Liver (tissue), 3 donors: ENCODE measurements at regions not wholly inside any gene's neighbourhood (a gene's known extent, or its start where the extent isn't known, plus 50 kb on each side); places are given as distances from the start of the nearest gene placed in this dataset.

Source experiments
- EGR1 ChIP-seq, 2 donors: IDR thresholded peaks; 2 replicates each; pipeline ENCODE4 v1.6.1; 2016 to 2018; ENCODE audit warnings: antibody characterized with exemption in 2 of 2, low read depth in 2 of 2
- FOXA1 ChIP-seq: IDR thresholded peaks from 2 replicates; pipeline ENCODE4 v1.6.1; 2016; ENCODE audit warnings: antibody characterized with exemption
- GABPA ChIP-seq, 2 donors: IDR thresholded peaks in 1 of 2; conservative IDR thresholded peaks in 1 of 2; 2 replicates each; pipeline ENCODE4 v1.6.1; 2016; ENCODE audit warnings: antibody characterized with exemption in 2 of 2, mild to moderate bottlenecking in 1 of 2, moderate library complexity in 1 of 2
- HNF4G ChIP-seq: IDR thresholded peaks from 2 replicates; pipeline ENCODE4 v1.6.1; 2016; ENCODE audit warnings: antibody characterized with exemption
- MAX ChIP-seq: IDR thresholded peaks from 2 replicates; pipeline ENCODE4 v1.6.1; 2016; ENCODE audit warnings: antibody characterized with exemption
- NR2F2 ChIP-seq: IDR thresholded peaks from 2 replicates; pipeline ENCODE4 v1.6.1; 2016; ENCODE audit warnings: antibody characterized with exemption
- RAD21 ChIP-seq, 2 donors: IDR thresholded peaks; 2 replicates each; pipeline ENCODE4 v1.6.1; 2016; ENCODE audit warnings: antibody characterized with exemption in 2 of 2, mild to moderate bottlenecking in 2 of 2
- REST ChIP-seq: IDR thresholded peaks from 2 replicates; pipeline ENCODE4 v1.6.1; 2016; ENCODE audit warnings: antibody characterized with exemption, mild to moderate bottlenecking
- RXRA ChIP-seq, 2 donors: IDR thresholded peaks; 2 replicates each; pipeline ENCODE4 v1.6.1; 2017 to 2018; ENCODE audit warnings: antibody characterized with exemption in 2 of 2, mild to moderate bottlenecking in 1 of 2
- SP1 ChIP-seq: IDR thresholded peaks from 2 replicates; pipeline ENCODE4 v1.6.1; 2018; ENCODE audit warnings: antibody characterized with exemption, mild to moderate bottlenecking
- TAF1 ChIP-seq: conservative IDR thresholded peaks from 2 replicates; pipeline ENCODE4 v1.6.1; 2016; ENCODE audit warnings: antibody characterized with exemption, mild to moderate bottlenecking
- YY1 ChIP-seq: IDR thresholded peaks from 2 replicates; pipeline ENCODE4 v1.6.1; 2016; ENCODE audit warnings: antibody characterized with exemption, mild to moderate bottlenecking
- TF ChIP-seq, protein P1 (sequence below): fragments of 150-350 bp; IDR thresholded peaks from 2 replicates; pipeline ENCODE4 v1.5.1; 2017; ENCODE audit warnings: improper control_type of control experiment, low read depth, low read length; ENCODE audit not compliant: missing input control
- TF ChIP-seq, protein P2 (sequence below): IDR thresholded peaks from 2 replicates; pipeline ENCODE4 v1.6.1; 2016; ENCODE audit warnings: antibody characterized with exemption
- donor health status: healthy.
- donor health status: healthy.

DNA sequence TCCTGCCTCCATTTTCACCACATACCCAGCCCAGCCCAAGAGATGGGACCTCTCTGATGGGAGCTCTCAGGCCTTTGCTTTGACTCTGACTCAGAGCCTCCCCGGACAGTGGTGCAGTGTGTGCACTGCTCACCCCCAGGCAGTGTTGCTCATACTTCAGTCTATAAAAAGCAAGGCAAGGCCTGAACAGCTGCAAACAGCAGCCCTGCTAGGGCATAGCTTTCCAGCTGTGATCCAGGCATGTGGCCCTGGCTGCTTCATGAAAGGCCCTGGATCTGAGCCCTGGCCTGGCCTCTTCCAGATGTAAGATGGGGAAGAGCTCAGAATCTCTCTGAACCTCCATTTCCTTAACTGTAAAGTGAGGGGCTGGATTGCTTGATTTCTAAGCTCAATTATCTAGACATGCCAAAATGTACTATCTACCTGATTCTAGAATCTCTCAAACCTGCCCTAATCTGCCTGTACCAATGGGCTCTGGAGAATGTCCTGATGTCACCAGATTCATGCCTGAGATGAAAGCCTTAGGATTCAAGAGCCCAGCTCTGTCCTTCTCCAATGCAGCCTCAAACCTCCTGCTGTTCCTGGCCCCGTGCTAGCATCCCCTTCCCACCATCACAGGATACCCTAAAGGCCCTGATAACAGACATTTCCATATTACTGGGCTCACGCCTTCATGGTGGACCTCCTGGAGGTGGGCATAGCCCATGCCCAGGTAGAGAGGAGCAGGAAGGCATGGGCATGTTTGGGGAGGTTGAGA, 206.9 kb downstream of the ARL4C start:
- TF ChIP-seq, protein P1, sequence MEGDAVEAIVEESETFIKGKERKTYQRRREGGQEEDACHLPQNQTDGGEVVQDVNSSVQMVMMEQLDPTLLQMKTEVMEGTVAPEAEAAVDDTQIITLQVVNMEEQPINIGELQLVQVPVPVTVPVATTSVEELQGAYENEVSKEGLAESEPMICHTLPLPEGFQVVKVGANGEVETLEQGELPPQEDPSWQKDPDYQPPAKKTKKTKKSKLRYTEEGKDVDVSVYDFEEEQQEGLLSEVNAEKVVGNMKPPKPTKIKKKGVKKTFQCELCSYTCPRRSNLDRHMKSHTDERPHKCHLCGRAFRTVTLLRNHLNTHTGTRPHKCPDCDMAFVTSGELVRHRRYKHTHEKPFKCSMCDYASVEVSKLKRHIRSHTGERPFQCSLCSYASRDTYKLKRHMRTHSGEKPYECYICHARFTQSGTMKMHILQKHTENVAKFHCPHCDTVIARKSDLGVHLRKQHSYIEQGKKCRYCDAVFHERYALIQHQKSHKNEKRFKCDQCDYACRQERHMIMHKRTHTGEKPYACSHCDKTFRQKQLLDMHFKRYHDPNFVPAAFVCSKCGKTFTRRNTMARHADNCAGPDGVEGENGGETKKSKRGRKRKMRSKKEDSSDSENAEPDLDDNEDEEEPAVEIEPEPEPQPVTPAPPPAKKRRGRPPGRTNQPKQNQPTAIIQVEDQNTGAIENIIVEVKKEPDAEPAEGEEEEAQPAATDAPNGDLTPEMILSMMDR, result no peak
- TF ChIP-seq MAX (no peak), TAF1 (no peak), RAD21 (IDR thresholded peaks at IDR 0.05) (no peak), RXRA (IDR thresholded peaks at IDR 0.05) (no peak), GABPA (IDR thresholded peaks at IDR 0.05 in 1 of 2, conservative IDR thresholded peaks at IDR 0.05 in 1 of 2) (no peak), SP1 (no peak), REST (no peak), FOXA1 (no peak), NR2F2 (no peak), EGR1 (IDR thresholded peaks at IDR 0.05; ENCODE audit: low read depth in 2 of 2) (no peak), YY1 (no peak), HNF4G (no peak)
- TF ChIP-seq, protein P2, sequence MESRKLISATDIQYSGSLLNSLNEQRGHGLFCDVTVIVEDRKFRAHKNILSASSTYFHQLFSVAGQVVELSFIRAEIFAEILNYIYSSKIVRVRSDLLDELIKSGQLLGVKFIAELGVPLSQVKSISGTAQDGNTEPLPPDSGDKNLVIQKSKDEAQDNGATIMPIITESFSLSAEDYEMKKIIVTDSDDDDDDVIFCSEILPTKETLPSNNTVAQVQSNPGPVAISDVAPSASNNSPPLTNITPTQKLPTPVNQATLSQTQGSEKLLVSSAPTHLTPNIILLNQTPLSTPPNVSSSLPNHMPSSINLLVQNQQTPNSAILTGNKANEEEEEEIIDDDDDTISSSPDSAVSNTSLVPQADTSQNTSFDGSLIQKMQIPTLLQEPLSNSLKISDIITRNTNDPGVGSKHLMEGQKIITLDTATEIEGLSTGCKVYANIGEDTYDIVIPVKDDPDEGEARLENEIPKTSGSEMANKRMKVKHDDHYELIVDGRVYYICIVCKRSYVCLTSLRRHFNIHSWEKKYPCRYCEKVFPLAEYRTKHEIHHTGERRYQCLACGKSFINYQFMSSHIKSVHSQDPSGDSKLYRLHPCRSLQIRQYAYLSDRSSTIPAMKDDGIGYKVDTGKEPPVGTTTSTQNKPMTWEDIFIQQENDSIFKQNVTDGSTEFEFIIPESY, result no peak
